ELR (cell line): ENCODE measurements at regions not wholly inside any gene's neighbourhood (a gene's known extent, or its start where the extent isn't known, plus 50 kb on each side); places are given as distances from the start of the nearest gene placed in this dataset.
"Not testable (repeated sequence)": the region's sequence is repeated elsewhere in the genome, so short reads cannot be mapped to it uniquely, and the experiment has no call there.

Source experiments
- DNase-seq: peaks from one replicate; pipeline ENCODE4 v3.0.0-alpha.2; 2015; ENCODE audit warnings: low read depth

DNA sequence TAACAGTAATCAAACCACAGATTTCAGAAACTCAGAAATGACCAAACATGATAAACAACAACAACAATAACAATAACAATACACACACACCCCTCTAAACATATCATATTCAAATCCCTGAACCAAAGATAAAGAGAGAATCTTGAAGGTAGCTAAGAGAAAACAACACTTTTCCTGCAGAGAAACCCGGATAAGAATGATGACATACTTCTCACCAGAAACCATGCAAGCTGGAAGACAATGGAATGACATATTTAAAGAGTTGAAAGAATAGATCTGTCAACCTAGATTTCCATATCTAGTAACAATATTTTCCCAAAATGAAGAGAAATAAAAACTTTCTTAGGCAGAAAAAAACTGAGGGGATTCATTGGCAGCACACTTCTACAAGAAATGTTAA, 138.1 kb downstream of the LIG4 start:
- no peak for DNase-seq

GRCh38 chr13:108074429-108074828, 140.9 kb downstream of the LIG4 start:
- not testable (repeated sequence) for DNase-seq

DNA sequence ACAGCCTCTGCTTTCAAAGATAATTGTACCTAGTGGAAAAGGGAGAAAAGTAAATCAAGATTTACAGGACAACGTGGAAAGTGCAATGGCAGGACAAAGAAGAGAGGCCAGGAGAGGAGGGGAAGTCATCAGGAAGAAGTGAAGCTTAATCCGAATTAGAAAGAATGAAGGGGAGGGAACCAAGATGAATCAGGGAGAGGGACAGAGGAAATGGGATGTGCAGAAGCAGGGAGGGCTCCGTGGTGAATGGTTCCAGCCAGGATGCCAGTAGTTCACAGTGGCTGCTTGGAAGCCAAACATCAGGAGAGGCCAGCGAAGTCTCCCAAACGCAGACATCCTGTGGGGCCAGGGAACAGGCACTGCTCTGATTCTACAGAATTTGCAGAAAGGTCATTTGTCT, 144.4 kb downstream of the LIG4 start:
- no peak for DNase-seq

DNA sequence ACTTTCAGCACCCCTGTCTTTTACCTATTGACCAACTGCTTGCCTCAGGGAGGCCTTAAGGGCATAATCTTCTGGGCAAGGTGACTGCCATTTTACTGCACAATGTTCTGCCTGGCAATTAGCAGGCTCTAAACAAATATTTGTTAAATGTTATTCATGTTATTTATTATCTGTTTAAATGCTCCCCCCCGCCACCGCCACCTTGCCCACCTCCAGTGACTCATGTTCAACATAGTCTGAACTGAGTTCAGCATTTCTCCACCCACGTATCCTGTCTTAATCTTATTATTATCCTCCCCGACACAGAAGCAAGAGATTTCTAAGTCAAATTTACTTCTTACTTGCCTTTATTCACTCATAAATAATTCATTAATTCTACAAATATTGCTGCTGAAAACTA, 144.8 kb downstream of the LIG4 start:
- DNase-seq: no peak

DNA sequence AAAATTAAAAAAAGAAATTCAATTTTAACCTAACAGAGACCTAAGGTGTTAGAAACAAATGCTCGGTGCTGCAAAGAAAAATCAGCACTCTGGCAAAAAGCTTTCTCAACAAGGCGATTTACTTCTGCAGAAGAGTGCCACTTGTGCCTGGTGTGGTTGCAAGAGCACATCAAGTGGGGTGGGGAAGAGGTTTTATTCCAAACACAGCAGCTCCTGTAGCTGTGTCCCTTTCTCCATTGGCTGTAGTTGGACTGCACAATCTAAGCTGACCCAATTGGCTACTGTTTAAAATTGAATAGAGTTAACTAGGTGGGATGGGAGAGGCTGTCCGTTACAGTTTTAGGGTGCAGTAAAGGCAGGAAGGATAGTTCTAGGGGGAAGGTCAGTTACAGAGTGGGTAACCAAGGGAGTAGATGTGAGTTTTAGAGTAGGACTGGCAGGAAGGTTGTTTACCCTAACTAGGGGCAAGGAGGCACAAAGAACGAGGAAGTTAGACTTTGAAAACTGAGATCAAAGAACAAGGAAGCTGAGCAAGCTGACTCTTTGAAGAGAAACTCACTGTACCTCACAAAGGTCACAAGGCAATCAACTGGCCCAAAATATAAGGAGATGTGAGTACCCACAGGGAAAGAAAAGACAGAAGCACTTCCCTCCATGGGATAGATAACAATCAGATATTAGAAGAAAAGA, 145.7 kb downstream of the LIG4 start:
- no peak for DNase-seq

DNA sequence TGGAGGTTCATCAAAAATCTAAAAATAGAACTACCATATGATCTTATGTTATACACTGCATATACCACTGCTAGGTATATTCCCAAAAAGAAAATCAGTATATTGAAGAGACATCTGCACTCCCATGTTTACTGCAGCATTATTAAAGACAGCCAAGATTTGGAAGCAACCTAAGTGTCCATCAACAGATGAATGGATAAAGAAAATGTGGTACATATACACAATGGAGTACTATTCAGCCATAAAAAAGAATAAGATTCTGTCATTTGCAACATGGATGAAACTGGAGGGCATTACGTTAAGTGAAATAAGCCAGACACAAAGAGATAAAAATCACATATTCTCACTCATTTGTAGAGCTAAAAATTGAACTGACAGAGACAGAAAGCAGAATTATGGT, 151.0 kb downstream of the LIG4 start:
- DNase-seq: not testable (repeated sequence)

DNA sequence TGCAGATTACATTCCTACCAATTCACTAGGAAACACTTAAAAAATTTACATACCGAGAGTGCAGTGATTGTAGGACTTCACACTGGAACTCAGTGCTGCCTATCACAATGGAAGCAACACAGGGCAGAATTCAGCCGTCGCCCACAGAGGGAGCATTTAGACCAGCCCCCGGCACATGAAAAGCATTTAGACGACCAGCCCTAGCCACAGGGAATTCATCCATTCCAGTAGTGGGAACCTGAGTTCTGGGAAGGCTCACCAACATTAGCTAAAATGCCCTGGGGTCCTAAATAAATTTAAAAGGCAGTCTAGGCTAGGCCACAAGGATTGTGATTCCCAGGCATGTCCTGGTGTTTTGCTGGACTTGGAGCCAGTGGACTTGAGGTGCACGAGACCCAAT, 155.2 kb downstream of the LIG4 start:
- DNase-seq: no peak

GRCh38 chr13:108056278-108056677, 159.1 kb downstream of the LIG4 start:
- no peak for DNase-seq

DNA sequence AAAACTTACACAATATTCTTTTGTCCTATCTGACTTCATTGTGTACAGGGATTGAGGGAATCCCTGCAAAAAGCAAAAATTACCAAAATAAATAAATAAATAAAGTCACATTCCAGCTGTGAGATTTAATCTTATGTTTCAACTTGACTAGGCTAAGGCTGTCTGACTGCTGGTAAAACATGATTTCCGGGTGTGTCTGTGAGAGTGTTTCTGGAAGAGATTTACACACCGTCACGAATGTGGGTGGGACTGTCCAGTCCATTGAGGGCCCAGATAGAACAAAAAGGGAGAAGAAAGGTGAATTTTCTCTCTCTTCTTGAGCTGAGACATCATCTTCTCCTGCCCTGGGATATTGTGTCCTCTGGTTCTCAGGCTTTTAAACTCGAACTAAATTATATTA, 166.1 kb downstream of the LIG4 start:
- no peak for DNase-seq

- DNase-seq: no peak
These were observed 170.4 kb downstream of the LIG4 start for GRCh38 chr13:108044954-108045353.

GRCh38 chr13:108042866-108043265, 172.5 kb downstream of the LIG4 start:
- DNase-seq: not testable (repeated sequence)

GRCh38 chr13:108037348-108037747, 178.0 kb downstream of the LIG4 start:
- no peak for DNase-seq

DNA sequence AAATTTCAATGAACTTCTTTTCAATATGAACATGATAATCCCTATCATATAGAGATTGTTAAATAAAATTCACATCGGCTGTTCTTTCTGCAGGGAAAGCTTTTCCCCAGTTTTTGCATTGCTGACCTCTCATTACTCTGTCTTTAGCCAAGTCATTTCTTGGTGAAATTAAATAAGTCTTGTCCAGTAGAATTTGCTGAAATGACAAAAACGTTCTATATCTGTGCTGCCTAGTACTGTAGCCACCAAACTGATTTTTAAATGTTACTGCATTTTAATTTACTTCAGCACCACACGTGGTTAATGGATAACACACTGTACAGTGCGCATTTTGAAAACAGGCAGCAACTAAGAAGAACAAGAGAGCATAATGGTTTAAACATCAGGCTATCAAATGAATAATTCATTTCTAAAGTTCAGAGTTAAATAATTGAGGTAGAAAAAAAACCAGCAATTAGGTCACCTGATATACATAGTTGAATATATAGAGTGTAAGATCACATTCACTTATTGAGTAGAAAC, 178.9 kb downstream of the LIG4 start:
- no peak for DNase-seq

DNA sequence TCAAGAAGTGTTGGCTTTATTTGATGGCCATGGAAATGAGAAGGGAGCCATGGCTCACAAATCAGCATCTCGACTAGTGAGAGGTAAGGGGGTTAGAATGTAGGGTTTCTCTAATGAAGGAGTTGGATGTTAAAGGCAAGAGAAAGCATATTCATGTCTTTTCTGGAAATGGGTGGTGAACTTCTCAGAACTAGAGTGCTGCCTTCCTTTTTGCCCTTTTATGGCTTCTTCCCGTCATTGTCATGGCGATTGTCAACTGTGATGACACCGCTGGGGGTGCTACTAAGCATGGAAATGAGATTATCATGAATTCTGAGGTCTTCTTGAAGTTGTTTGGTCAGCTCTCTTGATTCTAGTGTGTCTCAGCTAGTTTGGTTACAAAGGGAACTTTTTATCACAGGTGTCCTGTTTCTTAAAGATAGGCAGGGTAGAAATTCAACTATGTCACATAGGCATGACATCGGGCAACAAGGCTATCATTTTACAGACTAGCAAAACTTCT, 180.4 kb downstream of the LIG4 start:
- DNase-seq: no peak

DNA sequence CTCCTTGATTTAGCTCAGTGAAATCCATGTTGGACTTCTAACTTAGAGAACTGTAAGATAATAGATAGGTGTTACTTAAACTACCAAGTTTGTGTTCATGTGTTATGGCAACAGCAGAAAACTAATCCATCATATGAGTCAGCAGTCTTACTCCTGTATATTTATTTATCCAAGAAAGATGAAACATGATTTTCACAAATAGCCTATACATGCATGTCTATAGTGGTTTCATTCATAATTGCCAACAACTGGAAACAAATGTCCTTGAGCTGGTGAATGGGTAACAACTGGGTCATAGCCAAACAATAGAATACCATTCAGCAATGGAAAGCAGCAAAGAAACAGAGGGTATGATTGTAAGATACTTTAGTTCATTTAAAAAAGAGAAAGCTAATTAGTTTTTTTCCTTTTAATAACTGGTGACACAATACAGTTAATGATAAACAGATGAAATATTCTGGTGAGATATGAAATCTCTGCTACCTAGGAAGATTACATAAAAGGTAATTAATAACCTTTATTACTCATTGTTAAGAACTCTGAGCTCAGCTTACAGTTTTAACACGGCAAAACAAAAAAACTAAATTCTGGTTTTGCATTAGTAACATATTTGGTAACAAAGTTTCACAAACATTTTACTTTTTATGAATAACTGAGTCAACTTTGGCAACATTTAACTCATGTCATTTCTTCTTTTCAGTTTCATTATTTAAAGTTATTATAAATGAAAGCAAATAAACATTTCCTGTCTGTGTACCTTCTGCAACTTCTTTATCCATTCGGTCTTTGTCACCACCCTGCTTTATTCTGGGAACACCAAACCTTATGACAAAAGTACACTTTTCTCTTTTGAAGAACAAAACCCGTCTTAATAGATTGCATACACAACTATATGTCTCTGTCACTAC, 181.3 kb downstream of the LIG4 start:
- no peak for DNase-seq

GRCh38 chr13:108031865-108032264, 183.5 kb downstream of the LIG4 start:
- no peak for DNase-seq

GRCh38 chr13:108030769-108031168, 184.6 kb downstream of the LIG4 start:
- no peak for DNase-seq

DNA sequence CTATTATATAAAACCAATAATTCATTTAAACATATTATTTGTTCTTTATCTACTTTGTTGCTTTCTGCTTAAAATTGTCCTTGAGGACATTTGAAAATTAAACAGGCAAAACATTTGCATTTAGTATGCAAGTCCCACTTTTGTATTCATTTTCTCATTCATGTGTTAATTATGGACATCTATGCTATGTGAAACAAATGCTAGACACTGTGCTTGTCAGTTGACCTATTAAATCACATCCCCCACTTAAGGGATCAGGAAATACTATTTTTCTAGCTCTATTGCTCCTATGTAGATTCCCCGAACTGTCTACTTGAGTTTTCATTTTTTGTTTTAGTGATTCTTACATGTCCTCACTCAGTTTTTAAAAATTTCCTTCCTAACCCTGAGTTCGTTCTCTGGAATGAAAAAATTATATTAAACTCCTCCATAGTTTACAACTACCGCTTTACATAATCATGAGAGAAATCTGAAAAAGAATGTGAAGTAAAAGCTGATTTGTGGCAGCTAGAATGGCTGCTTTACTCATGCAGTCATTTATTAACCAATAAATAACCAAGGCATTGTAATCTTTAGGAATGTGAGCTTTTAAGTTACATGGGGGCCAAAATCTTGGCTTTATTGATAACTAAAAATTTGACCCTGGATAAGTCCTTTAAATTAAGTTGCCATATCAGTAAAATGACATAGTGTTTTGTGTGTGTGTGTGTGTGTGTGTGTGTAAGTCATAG, 188.5 kb downstream of the LIG4 start:
- no peak for DNase-seq

- DNase-seq: no peak
These were observed 195.3 kb downstream of the LIG4 start for GRCh38 chr13:108020027-108020426.

DNA sequence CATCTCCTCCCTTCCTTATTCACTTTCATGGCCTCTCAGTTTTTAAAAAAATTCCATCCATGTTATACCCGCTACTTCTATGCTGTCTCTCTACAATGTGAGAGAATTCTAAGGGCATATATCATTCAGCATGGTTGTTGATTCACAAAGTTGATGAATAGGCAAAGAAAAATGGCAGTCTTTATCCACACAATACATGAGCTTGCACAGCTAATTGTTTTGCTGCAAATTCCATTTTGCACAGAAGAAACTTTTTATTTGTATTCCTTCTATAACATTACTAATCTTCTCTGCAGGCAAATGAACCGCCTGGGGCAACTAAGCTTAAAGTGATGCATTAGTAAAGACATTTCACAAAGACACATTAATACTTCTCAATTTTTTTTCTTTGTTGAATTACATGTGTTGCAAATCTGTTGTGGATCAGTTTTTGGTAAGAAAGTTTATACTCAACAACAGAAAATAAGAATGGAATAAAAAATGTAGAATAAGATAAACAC, 196.9 kb downstream of the LIG4 start:
- DNase-seq: no peak

- no peak for DNase-seq
These were observed 208.7 kb downstream of the LIG4 start for GRCh38 chr13:108006619-108007018.

GRCh38 chr13:108005231-108005630, 210.1 kb downstream of the LIG4 start:
- no peak for DNase-seq
